Colonic mucosa (tissue), 4 donors: ENCODE measurements at regions not wholly inside any gene's neighbourhood (a gene's known extent, or its start where the extent isn't known, plus 50 kb on each side); places are given as distances from the start of the nearest gene placed in this dataset.

ENCODE experiments used
- DNase-seq: peaks from one replicate; pipeline ENCODE4 v3.0.0-alpha.2; 2020
- H3K27ac ChIP-seq: fragments of 200-600 bp; one replicate; pipeline ENCODE4 v1.8.0; 2021
- H3K27me3 ChIP-seq: fragments of 200-600 bp; one replicate; pipeline ENCODE4 v1.8.0; 2021
- H3K36me3 ChIP-seq: fragments of 200-600 bp; one replicate; pipeline ENCODE4 v1.8.0; 2021
- H3K4me1 ChIP-seq: fragments of 200-600 bp; one replicate; pipeline ENCODE4 v1.8.0; 2021; ENCODE audit warnings: mild to moderate bottlenecking
- H3K4me3 ChIP-seq: fragments of 200-600 bp; one replicate; pipeline ENCODE4 v1.8.0; 2021
- H3K9ac ChIP-seq, 2 donors: one replicate each; pipeline ENCODE4 v1.7.0; 2013; ENCODE audit warnings: control low read depth in 2 of 2, low read depth in 2 of 2, low read length in 2 of 2
- H3K9me3 ChIP-seq: fragments of 200-600 bp; one replicate; pipeline ENCODE4 v1.8.0; 2021
- intact Hi-C: fragments of 100-400 bp; cut with DNase I; formaldehyde crosslinking; loops from one replicate; pipeline ENCODE4 v1.14.1; 2022
- TF ChIP-seq, protein P1 (sequence below): fragments of 200-600 bp; IDR thresholded peaks from one replicate; pipeline ENCODE4 v1.8.0; 2022; ENCODE audit warnings: antibody characterized with exemption, mild to moderate bottlenecking
- donor health status: healthy.
- donor health status: DM: no; HTN: no; CAD: no.
- donor health status: DM: no; HTN: no; CAD: no.

DNA sequence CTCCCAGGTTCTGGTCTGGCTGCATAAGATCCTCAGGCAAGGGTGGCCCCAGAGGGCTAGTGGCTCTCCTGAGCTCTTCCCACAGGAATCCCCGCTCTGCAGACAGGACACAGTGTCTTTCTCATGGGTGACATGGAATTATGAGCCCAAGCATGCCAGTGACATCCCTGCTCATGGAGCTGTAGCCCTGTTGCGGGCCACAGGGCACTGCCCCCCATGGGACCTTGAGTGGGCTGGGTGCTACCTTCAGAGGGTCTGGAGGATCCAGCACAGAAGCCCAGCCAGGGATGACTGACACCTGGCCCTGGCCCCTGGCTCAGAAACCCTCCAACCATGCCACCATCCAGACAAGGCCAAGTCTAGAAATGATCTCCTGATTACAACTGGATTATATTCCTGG lies 657.5 kb upstream of the DEFB115 start:
- intact Hi-C loops = no loop called here
- H3K36me3 ChIP-seq = no peaks in the 10 kb centered on the region
- no peak overlapping the region for H3K27ac ChIP-seq
- TF ChIP-seq, protein P1, sequence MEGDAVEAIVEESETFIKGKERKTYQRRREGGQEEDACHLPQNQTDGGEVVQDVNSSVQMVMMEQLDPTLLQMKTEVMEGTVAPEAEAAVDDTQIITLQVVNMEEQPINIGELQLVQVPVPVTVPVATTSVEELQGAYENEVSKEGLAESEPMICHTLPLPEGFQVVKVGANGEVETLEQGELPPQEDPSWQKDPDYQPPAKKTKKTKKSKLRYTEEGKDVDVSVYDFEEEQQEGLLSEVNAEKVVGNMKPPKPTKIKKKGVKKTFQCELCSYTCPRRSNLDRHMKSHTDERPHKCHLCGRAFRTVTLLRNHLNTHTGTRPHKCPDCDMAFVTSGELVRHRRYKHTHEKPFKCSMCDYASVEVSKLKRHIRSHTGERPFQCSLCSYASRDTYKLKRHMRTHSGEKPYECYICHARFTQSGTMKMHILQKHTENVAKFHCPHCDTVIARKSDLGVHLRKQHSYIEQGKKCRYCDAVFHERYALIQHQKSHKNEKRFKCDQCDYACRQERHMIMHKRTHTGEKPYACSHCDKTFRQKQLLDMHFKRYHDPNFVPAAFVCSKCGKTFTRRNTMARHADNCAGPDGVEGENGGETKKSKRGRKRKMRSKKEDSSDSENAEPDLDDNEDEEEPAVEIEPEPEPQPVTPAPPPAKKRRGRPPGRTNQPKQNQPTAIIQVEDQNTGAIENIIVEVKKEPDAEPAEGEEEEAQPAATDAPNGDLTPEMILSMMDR = no peak
- H3K9me3 ChIP-seq = no peaks in the 10 kb centered on the region
- no peak overlapping the region for H3K4me3 ChIP-seq
- H3K9ac ChIP-seq = no peak overlapping the region
- no peaks in the 10 kb centered on the region for H3K4me1 ChIP-seq
- H3K27me3 ChIP-seq = no peaks in the 10 kb centered on the region
- no peak for DNase-seq

DNA sequence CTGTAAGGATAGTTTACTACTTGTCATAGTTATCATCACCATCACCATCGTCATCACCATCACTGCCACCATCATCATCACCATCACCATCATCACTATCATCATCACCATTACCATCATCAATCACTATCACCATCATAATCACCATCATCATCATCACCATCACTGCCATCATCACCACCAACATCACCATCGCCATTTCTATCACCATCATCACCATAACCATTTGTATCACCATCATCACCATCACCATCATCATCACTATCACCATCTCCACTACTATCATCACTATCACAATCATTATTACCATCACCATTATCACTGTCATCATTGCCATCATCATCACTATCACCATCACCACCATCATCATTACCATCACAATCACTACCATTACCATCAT lies 655.5 kb upstream of the DEFB115 start:
- Histone ChIP-seq H3K4me1 (no peaks in the 10 kb centered on the region), H3K9ac (no peak overlapping the region), H3K36me3 (no peaks in the 10 kb centered on the region), H3K27ac (no peak overlapping the region), H3K27me3 (no peaks in the 10 kb centered on the region), H3K9me3 (no peaks in the 10 kb centered on the region), H3K4me3 (no peak overlapping the region)
- DNase-seq = no peak
- TF ChIP-seq, protein P1 = no peak
- intact Hi-C loops = no loop called here

DNA sequence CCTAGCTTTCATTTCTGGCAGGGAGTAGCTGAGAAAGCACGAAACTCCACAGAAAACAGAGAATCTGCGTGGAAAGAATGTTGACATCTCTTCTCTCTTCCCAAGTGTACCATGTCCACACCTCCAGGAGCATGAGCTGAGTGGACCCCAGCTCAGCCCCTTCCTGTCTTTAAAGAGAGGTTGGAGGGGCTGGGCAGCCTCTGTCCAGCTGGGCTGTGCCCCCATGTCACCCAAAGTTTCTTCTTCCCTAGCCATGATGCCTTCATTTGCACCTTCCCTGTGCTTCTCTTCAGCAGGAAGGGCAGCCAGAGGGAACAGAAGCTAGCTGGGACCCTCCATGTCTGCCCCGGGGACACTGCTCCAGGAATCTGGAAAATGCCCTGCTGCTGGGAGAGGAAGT lies 655.0 kb upstream of the DEFB115 start:
- intact Hi-C loops = no loop called here
- Histone ChIP-seq H3K4me1 (no peaks in the 10 kb centered on the region), H3K9me3 (no peaks in the 10 kb centered on the region), H3K36me3 (no peaks in the 10 kb centered on the region), H3K27me3 (no peaks in the 10 kb centered on the region), H3K4me3 (no peak overlapping the region), H3K9ac (no peak overlapping the region), H3K27ac (no peak overlapping the region)
- no peak for DNase-seq
- TF ChIP-seq, protein P1 = no peak

DNA sequence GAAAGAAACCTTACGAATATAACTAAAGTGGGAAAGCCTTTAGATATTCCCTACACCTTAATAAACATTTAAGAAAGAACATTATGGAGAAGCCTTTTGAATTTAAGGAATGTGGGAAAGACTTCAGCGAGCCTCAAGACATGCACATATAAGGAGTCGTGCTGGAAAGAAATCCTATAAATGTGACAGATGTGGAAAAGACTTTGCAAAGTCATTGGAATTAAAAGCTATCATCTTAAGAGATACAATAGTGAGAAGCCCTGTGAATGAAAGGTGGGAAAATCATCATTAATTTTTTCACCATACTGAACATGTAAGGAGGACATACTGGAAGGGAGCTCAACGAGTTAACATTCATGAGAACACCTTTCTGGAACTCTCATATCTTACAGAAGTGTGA lies 650.5 kb upstream of the DEFB115 start:
- no peak for DNase-seq
- Histone ChIP-seq H3K9ac (no peak overlapping the region), H3K36me3 (no peaks in the 10 kb centered on the region), H3K4me3 (no peak overlapping the region), H3K27ac (no peak overlapping the region), H3K27me3 (no peaks in the 10 kb centered on the region), H3K4me1 (no peaks in the 10 kb centered on the region), H3K9me3 (no peaks in the 10 kb centered on the region)
- intact Hi-C loops = no loop called here
- TF ChIP-seq, protein P1 = no peak

DNA sequence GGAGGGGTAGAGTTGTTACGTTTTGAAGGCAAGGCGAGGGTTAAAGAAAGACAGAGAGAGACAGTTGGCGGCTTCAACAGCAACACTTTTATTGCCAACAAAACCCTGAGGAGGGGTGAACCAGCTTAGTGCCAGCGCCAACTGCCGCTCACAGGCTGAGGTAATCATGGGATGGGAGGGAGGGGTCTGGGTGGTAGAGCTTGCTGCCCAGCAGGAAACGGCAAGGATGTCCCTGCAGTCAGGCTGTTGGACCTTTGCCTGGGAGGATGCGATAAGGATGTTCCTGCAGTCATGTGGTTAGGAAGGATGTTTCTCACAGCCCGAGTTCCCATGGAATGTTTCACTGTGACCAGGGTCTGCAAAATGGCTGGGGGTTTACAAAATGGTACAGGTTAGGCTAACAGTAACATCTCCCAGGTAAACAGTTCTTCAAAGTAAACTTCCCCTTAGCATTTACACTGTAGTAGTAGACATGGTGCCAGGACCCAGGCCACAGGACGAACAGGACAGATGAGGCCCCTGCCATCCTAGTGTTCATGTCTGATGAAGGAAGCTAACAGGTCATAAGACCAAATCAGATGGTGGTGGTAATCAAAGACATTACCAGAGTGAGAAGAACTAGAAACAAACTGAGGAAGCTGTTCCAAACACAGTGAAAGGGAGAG lies 647.3 kb upstream of the DEFB115 start:
- Histone ChIP-seq H3K36me3 (no peaks in the 10 kb centered on the region), H3K9me3 (no peaks in the 10 kb centered on the region), H3K9ac (no peak overlapping the region), H3K4me3 (no peak overlapping the region), H3K27ac (no peak overlapping the region), H3K27me3 (no peaks in the 10 kb centered on the region), H3K4me1 (no peaks in the 10 kb centered on the region)
- DNase-seq = no peak
- intact Hi-C loops = no loop called here
- TF ChIP-seq, protein P1 = no peak
